DND-41 (cell line): ENCODE measurements at regions not wholly inside any gene's neighbourhood (a gene's known extent, or its start where the extent isn't known, plus 50 kb on each side); places are given as distances from the start of the nearest gene placed in this dataset.

Experiments used
- ATAC-seq: fragments of 200-7000 bp; cut with Tn5 transposase; 3 replicates; pipeline ENCODE4 v1.9.1; 2021; ENCODE audit warnings: low read depth; ENCODE audit not compliant: insufficient read depth
- DNase-seq: peaks from one replicate; pipeline ENCODE4 v3.0.0-alpha.2; 2020
- H2AFZ ChIP-seq: 2 replicates; pipeline ENCODE4 v1.6.0; 2012; ENCODE audit warnings: low read depth, low read length
- H3K27ac ChIP-seq: 2 replicates; pipeline ENCODE4 v1.5.1; 2012; ENCODE audit warnings: low read length, inconsistent platforms
- H3K27me3 ChIP-seq: fragments of 200-600 bp; sonication (generic); 2 replicates; pipeline ENCODE4 v1.6.0; 2012; ENCODE audit warnings: low read length, mild to moderate bottlenecking, inconsistent platforms; ENCODE audit not compliant: insufficient read depth, poor library complexity
- H3K36me3 ChIP-seq: 2 replicates; pipeline ENCODE4 v1.5.1; 2012; ENCODE audit warnings: low read length, inconsistent platforms; ENCODE audit not compliant: insufficient read depth
- H3K4me1 ChIP-seq: 2 replicates; pipeline ENCODE4 v1.5.1; 2012; ENCODE audit warnings: mild to moderate bottlenecking, low read length; ENCODE audit not compliant: insufficient read depth
- H3K4me2 ChIP-seq: 2 replicates; pipeline ENCODE4 v1.6.0; 2012; ENCODE audit warnings: mild to moderate bottlenecking, moderate library complexity, low read length, inconsistent platforms; ENCODE audit not compliant: insufficient read depth
- H3K4me3 ChIP-seq, 2 experiments: fragments of 200-600 bp in 1 of 2; shearing (Covaris generic) in 1 of 2; 2 replicates each; pipeline ENCODE4 v1.5.1; 2012 to 2016; ENCODE audit warnings: inconsistent platforms in 2 of 2, low read length in 2 of 2, mild to moderate bottlenecking in 2 of 2, low read depth in 1 of 2, moderate library complexity in 1 of 2
- H3K79me2 ChIP-seq: 2 replicates; pipeline ENCODE4 v1.6.0; 2012; ENCODE audit warnings: low read length, inconsistent platforms; ENCODE audit not compliant: insufficient read depth
- H3K9ac ChIP-seq: 2 replicates; pipeline ENCODE4 v1.6.0; 2012; ENCODE audit warnings: low read depth, mild to moderate bottlenecking, inconsistent platforms, low read length, moderate library complexity
- H3K9me3 ChIP-seq: 2 replicates; pipeline ENCODE4 v1.5.1; 2012; ENCODE audit warnings: low read length, moderate library complexity, mild to moderate bottlenecking, inconsistent platforms; ENCODE audit not compliant: insufficient read depth, severe bottlenecking
- H4K20me1 ChIP-seq: 2 replicates; pipeline ENCODE4 v1.6.0; 2012; ENCODE audit warnings: low read length; ENCODE audit not compliant: insufficient read depth
- EZH2 ChIP-seq: IDR thresholded peaks from 3 replicates; pipeline ENCODE4 v1.6.1; 2012; ENCODE audit warnings: borderline replicate concordance, low read depth, mild to moderate bottlenecking, moderate library complexity, low read length, inconsistent platforms; ENCODE audit not compliant: severe bottlenecking
- TF ChIP-seq, protein P1 (sequence below): IDR thresholded peaks from 2 replicates; pipeline ENCODE4 v1.5.1; 2012; ENCODE audit warnings: borderline replicate concordance, low read length, moderate library complexity, mild to moderate bottlenecking; ENCODE audit not compliant: poor library complexity, severe bottlenecking; ENCODE audit errors: extremely low read depth

DNA sequence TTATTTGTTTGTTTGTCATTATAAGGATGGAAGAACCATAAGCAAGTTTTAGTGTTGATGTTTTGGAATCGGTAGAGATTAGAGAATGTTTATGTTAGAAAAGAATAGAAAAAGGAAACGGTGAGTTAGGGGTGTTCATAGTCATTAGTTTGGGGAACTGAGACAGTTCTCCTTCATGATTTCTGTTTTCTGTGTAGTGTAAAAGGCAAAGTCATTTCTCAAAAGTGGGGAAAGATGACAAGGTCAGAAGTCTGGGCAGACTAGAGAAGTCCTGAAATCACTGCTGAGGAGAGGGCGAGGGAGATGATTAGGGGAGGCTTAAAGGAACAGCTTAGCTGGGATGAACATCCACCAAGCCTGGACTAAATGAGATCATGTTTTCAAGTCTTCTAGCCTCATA lies 498.9 kb downstream of the TTLL7 start:
- ATAC-seq (no peak), DNase-seq (no peak)
- H3K27ac ChIP-seq = no peak overlapping the region
- no peaks in the 10 kb centered on the region for H3K79me2 ChIP-seq
- no peaks in the 10 kb centered on the region for H3K4me1 ChIP-seq
- no peak overlapping the region for H3K9ac ChIP-seq
- H4K20me1 ChIP-seq = no peaks in the 10 kb centered on the region
- H3K4me2 ChIP-seq = no peak overlapping the region
- no peak overlapping the region for H2AFZ ChIP-seq
- no peaks in the 10 kb centered on the region for H3K9me3 ChIP-seq
- no peaks in the 10 kb centered on the region for H3K36me3 ChIP-seq
- TF ChIP-seq, protein P1, sequence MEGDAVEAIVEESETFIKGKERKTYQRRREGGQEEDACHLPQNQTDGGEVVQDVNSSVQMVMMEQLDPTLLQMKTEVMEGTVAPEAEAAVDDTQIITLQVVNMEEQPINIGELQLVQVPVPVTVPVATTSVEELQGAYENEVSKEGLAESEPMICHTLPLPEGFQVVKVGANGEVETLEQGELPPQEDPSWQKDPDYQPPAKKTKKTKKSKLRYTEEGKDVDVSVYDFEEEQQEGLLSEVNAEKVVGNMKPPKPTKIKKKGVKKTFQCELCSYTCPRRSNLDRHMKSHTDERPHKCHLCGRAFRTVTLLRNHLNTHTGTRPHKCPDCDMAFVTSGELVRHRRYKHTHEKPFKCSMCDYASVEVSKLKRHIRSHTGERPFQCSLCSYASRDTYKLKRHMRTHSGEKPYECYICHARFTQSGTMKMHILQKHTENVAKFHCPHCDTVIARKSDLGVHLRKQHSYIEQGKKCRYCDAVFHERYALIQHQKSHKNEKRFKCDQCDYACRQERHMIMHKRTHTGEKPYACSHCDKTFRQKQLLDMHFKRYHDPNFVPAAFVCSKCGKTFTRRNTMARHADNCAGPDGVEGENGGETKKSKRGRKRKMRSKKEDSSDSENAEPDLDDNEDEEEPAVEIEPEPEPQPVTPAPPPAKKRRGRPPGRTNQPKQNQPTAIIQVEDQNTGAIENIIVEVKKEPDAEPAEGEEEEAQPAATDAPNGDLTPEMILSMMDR = no peak
- no peak for TF ChIP-seq EZH2
- H3K4me3 ChIP-seq = no peak overlapping the region
- no peaks in the 10 kb centered on the region for H3K27me3 ChIP-seq

- H3K4me2 ChIP-seq = no peak overlapping the region
- no peaks in the 10 kb centered on the region for H3K36me3 ChIP-seq
- H3K79me2 ChIP-seq = no peaks in the 10 kb centered on the region
- H3K9ac ChIP-seq = no peak overlapping the region
- no peaks in the 10 kb centered on the region for H3K9me3 ChIP-seq
- no peak overlapping the region for H3K4me3 ChIP-seq
- no peaks in the 10 kb centered on the region for H3K4me1 ChIP-seq
- H3K27ac ChIP-seq = no peak overlapping the region
- ATAC-seq = no peak
- H2AFZ ChIP-seq = no peak overlapping the region
- TF ChIP-seq EZH2 = no peak
- TF ChIP-seq, protein P1 = no peak
- DNase-seq = no peak
- no peaks in the 10 kb centered on the region for H3K27me3 ChIP-seq
- no peaks in the 10 kb centered on the region for H4K20me1 ChIP-seq
Measured at GRCh38 chr1:83497563-83497962, 501.4 kb downstream of the TTLL7 start.

- H3K36me3 ChIP-seq = no peaks in the 10 kb centered on the region
- DNase-seq (no peak), ATAC-seq (no peak)
- no peaks in the 10 kb centered on the region for H4K20me1 ChIP-seq
- TF ChIP-seq, protein P1 = no peak
- TF ChIP-seq EZH2 = no peak
- no peaks in the 10 kb centered on the region for H3K79me2 ChIP-seq
- no peaks in the 10 kb centered on the region for H3K9me3 ChIP-seq
- no peak overlapping the region for H3K4me3 ChIP-seq
- no peak overlapping the region for H3K4me2 ChIP-seq
- no peaks in the 10 kb centered on the region for H3K27me3 ChIP-seq
- H3K27ac ChIP-seq = no peak overlapping the region
- no peaks in the 10 kb centered on the region for H3K4me1 ChIP-seq
- H3K9ac ChIP-seq = no peak overlapping the region
- no peak overlapping the region for H2AFZ ChIP-seq
Measured at GRCh38 chr1:83495560-83495959, 503.4 kb downstream of the TTLL7 start.

- Histone ChIP-seq H3K27ac (no peak overlapping the region), H3K79me2 (no peaks in the 10 kb centered on the region), H3K27me3 (no peaks in the 10 kb centered on the region), H3K4me2 (no peak overlapping the region), H4K20me1 (no peaks in the 10 kb centered on the region), H2AFZ (no peak overlapping the region), H3K9me3 (no peaks in the 10 kb centered on the region), H3K9ac (no peak overlapping the region), H3K4me1 (no peaks in the 10 kb centered on the region), H3K4me3 (no peak overlapping the region), H3K36me3 (no peaks in the 10 kb centered on the region)
- ATAC-seq (no peak), DNase-seq (no peak)
- no peak for TF ChIP-seq EZH2
- TF ChIP-seq, protein P1 = no peak
Measured at GRCh38 chr1:83493633-83494032, 505.3 kb downstream of the TTLL7 start.
